Nephron (organoid): ENCODE measurements at regions not wholly inside any gene's neighbourhood (a gene's known extent, or its start where the extent isn't known, plus 50 kb on each side); places are given as distances from the start of the nearest gene placed in this dataset.

Source experiments
- H3K27ac Mint-ChIP-seq, 3 experiments: 2 replicates each; pipeline ENCODE4 v1.8.0; 2020; ENCODE audit warnings: mixed read lengths in 3 of 3, mild to moderate bottlenecking in 2 of 3, moderate library complexity in 1 of 3
- H3K27me3 Mint-ChIP-seq: 2 replicates; pipeline ENCODE4 v1.8.0; 2021; ENCODE audit warnings: low read depth, mild to moderate bottlenecking, moderate library complexity, mixed read lengths
- H3K36me3 Mint-ChIP-seq: 2 replicates; pipeline ENCODE4 v1.8.0; 2020; ENCODE audit warnings: low read depth, mixed read lengths
- H3K4me1 Mint-ChIP-seq: 2 replicates; pipeline ENCODE4 v1.8.0; 2020; ENCODE audit warnings: mixed read lengths
- H3K4me3 Mint-ChIP-seq, 3 experiments: 2 replicates each; pipeline ENCODE4 v1.8.0; 2020; ENCODE audit warnings: mild to moderate bottlenecking in 3 of 3, mixed read lengths in 3 of 3, moderate library complexity in 2 of 3
- H3K9me3 Mint-ChIP-seq: 2 replicates; pipeline ENCODE4 v1.8.0; 2020; ENCODE audit warnings: mixed read lengths
- CTCF ChIP-seq, 3 experiments: fragments of 200-600 bp; sonication (generic); IDR thresholded peaks; one replicate each; pipeline ENCODE4 v1.5.0; 2021; ENCODE audit warnings: antibody characterized with exemption in 3 of 3; ENCODE audit not compliant: unreplicated experiment in 3 of 3

DNA sequence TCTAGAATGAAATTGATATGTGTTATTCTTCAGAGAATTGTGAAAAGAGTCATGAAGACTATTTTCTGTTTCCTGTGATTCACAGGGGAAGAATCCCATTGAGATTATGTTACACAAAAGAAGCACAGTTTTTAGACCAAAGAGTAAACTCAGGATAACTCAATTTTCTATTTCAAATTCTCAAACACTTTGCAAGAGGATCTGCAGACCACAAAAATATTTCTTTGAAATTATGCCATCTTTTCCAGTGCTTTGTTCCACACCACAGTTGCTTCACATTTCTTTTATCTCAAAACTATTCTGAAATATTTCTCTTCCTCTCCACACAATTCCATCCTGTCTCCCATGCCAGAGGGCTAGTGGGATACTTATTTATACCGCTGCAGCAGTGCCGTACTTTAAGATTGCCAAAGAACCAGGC is 188.9 kb upstream of the FOXG1 start:
- no peaks in the 10 kb centered on the region for H3K27me3 Mint-ChIP-seq
- H3K4me3 Mint-ChIP-seq = no peak overlapping the region
- TF ChIP-seq CTCF (IDR thresholded peaks at IDR 0.05; ENCODE audit: unreplicated experiment in 3 of 3) = no peak
- no peaks in the 10 kb centered on the region for H3K36me3 Mint-ChIP-seq
- H3K9me3 Mint-ChIP-seq = peaks cover 10% of the 10 kb centered on the region
- H3K4me1 Mint-ChIP-seq = no peaks in the 10 kb centered on the region
- peak overlapping the region in 1 of 3 experiments; percentile 43 for H3K27ac Mint-ChIP-seq

DNA sequence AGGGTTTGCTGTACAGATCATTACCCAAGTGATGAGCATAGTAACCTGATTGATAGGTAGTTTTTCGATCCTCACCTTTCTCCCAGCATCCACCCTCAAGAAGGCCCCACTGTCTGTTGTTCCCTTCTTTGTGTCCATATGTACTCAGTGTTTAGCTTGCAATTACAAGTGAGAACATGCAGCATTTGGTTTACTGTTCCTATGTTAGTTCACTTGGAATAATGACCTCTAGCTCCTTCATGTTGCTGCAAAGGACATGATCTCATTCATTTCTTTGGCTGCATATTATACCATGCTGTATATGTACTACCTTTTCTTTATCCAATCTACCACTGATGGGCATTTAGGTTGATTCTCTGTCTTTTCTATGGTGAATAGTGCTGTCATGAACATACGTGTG is 181.6 kb upstream of the FOXG1 start:
- Mint-ChIP-seq H3K4me1 (no peaks in the 10 kb centered on the region), H3K4me3 (no peak overlapping the region), H3K9me3 (no peaks in the 10 kb centered on the region), H3K27me3 (no peaks in the 10 kb centered on the region), H3K27ac (no peak overlapping the region), H3K36me3 (no peaks in the 10 kb centered on the region)
- no peak for TF ChIP-seq CTCF (IDR thresholded peaks at IDR 0.05; ENCODE audit: unreplicated experiment in 3 of 3)

GRCh38 chr14:28589792-28590191 is 176.8 kb upstream of the FOXG1 start:
- H3K27ac Mint-ChIP-seq = no peak overlapping the region
- no peaks in the 10 kb centered on the region for H3K27me3 Mint-ChIP-seq
- no peaks in the 10 kb centered on the region for H3K4me1 Mint-ChIP-seq
- no peaks in the 10 kb centered on the region for H3K36me3 Mint-ChIP-seq
- H3K4me3 Mint-ChIP-seq = no peak overlapping the region
- no peaks in the 10 kb centered on the region for H3K9me3 Mint-ChIP-seq
- TF ChIP-seq CTCF (IDR thresholded peaks at IDR 0.05; ENCODE audit: unreplicated experiment in 3 of 3) = no peak

DNA sequence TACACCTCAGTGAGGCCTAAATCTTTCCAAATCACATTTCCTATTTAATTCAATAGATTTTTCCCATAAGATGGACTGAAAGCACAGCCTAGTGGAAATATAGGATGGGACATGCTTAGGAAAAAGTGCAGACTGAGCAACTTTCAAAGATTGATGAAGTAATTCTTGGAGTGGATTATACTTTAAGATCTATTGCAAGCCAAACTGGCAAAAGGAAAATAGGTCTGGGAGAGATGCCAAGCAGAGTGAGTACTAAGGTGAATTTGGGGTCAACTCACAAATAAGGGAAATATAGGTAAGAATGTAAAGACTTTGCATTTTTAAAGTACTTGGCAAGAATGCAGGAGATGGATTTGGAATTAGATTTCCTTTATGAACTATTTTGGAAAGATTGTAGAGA is 170.2 kb upstream of the FOXG1 start:
- no peak overlapping the region for H3K4me3 Mint-ChIP-seq
- peaks cover 18% of the 10 kb centered on the region for H3K4me1 Mint-ChIP-seq
- H3K9me3 Mint-ChIP-seq = no peaks in the 10 kb centered on the region
- H3K27me3 Mint-ChIP-seq = no peaks in the 10 kb centered on the region
- peak overlapping the region; percentile 12 to 53 (median 52) for H3K27ac Mint-ChIP-seq
- H3K36me3 Mint-ChIP-seq = no peaks in the 10 kb centered on the region
- TF ChIP-seq CTCF (IDR thresholded peaks at IDR 0.05; ENCODE audit: unreplicated experiment in 3 of 3) = no peak

GRCh38 chr14:28599191-28599590 is 167.4 kb upstream of the FOXG1 start:
- H3K9me3 Mint-ChIP-seq = no peaks in the 10 kb centered on the region
- no peak for TF ChIP-seq CTCF (IDR thresholded peaks at IDR 0.05; ENCODE audit: unreplicated experiment in 3 of 3)
- H3K27me3 Mint-ChIP-seq = no peaks in the 10 kb centered on the region
- H3K36me3 Mint-ChIP-seq = no peaks in the 10 kb centered on the region
- no peak overlapping the region for H3K4me3 Mint-ChIP-seq
- peaks cover 18% of the 10 kb centered on the region for H3K4me1 Mint-ChIP-seq
- H3K27ac Mint-ChIP-seq = no peak overlapping the region

DNA sequence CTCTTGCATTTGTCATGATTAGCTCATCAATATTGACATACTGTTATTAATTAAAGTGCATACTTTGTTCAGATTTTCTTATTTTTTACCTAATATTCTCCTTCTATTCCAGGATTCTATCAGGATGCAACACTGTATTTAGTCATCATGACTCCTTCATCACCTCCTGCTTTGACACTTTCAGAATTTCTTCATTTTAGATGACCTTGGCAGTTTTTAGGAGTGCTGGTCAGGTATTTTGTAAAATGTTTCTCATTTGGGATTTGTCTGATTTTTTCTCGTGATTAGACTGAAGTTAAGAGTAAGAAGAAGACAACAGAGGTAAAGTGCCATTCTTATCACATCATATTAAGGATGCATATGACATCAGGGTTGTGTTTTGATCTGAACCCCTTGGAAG is 167.0 kb upstream of the FOXG1 start:
- no peaks in the 10 kb centered on the region for H3K27me3 Mint-ChIP-seq
- no peak for TF ChIP-seq CTCF (IDR thresholded peaks at IDR 0.05; ENCODE audit: unreplicated experiment in 3 of 3)
- no peak overlapping the region for H3K4me3 Mint-ChIP-seq
- peaks cover 18% of the 10 kb centered on the region for H3K4me1 Mint-ChIP-seq
- H3K36me3 Mint-ChIP-seq = no peaks in the 10 kb centered on the region
- no peak overlapping the region for H3K27ac Mint-ChIP-seq
- H3K9me3 Mint-ChIP-seq = no peaks in the 10 kb centered on the region
